Endothelial cell (in vitro differentiated cells): ENCODE measurements at regions not wholly inside any gene's neighbourhood (a gene's known extent, or its start where the extent isn't known, plus 50 kb on each side); places are given as distances from the start of the nearest gene placed in this dataset.

Source experiments
- DNase-seq: peaks from one replicate; pipeline ENCODE4 v3.0.0; 2021; ENCODE audit warnings: low spot score
- H3K27ac Mint-ChIP-seq: one replicate; pipeline ENCODE4 v1.8.0; 2021; ENCODE audit warnings: mixed read lengths, inconsistent platforms; ENCODE audit not compliant: unreplicated experiment
- H3K27me3 Mint-ChIP-seq: one replicate; pipeline ENCODE4 v1.8.0; 2021; ENCODE audit warnings: mild to moderate bottlenecking, moderate library complexity, mixed read lengths, inconsistent platforms; ENCODE audit not compliant: unreplicated experiment
- H3K36me3 Mint-ChIP-seq: one replicate; pipeline ENCODE4 v1.8.0; 2021; ENCODE audit warnings: mild to moderate bottlenecking, low read depth, mixed read lengths, inconsistent platforms; ENCODE audit not compliant: unreplicated experiment
- H3K4me1 Mint-ChIP-seq: one replicate; pipeline ENCODE4 v1.8.0; 2021; ENCODE audit warnings: mild to moderate bottlenecking, mixed read lengths, inconsistent platforms; ENCODE audit not compliant: unreplicated experiment
- H3K4me3 Mint-ChIP-seq: one replicate; pipeline ENCODE4 v1.8.0; 2021; ENCODE audit warnings: mild to moderate bottlenecking, mixed read lengths, inconsistent platforms; ENCODE audit not compliant: unreplicated experiment
- H3K9me3 Mint-ChIP-seq: one replicate; pipeline ENCODE4 v1.8.0; 2021; ENCODE audit warnings: mixed read lengths, inconsistent platforms; ENCODE audit not compliant: unreplicated experiment
- TF ChIP-seq, protein P1 (sequence below): fragments of 200-600 bp; sonication (generic); IDR thresholded peaks from one replicate; pipeline ENCODE4 v1.5.0; 2021; ENCODE audit warnings: antibody characterized with exemption; ENCODE audit not compliant: unreplicated experiment

GRCh38 chr12:34373926-34374325, 351.6 kb downstream of the ALG10 start:
- no peak for DNase-seq
- H3K4me3 Mint-ChIP-seq = no peak overlapping the region
- no peak overlapping the region for H3K27ac Mint-ChIP-seq
- peaks cover 13% of the 10 kb centered on the region for H3K9me3 Mint-ChIP-seq
- no peaks in the 10 kb centered on the region for H3K4me1 Mint-ChIP-seq
- TF ChIP-seq, protein P1, sequence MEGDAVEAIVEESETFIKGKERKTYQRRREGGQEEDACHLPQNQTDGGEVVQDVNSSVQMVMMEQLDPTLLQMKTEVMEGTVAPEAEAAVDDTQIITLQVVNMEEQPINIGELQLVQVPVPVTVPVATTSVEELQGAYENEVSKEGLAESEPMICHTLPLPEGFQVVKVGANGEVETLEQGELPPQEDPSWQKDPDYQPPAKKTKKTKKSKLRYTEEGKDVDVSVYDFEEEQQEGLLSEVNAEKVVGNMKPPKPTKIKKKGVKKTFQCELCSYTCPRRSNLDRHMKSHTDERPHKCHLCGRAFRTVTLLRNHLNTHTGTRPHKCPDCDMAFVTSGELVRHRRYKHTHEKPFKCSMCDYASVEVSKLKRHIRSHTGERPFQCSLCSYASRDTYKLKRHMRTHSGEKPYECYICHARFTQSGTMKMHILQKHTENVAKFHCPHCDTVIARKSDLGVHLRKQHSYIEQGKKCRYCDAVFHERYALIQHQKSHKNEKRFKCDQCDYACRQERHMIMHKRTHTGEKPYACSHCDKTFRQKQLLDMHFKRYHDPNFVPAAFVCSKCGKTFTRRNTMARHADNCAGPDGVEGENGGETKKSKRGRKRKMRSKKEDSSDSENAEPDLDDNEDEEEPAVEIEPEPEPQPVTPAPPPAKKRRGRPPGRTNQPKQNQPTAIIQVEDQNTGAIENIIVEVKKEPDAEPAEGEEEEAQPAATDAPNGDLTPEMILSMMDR = no peak
- no peaks in the 10 kb centered on the region for H3K36me3 Mint-ChIP-seq
- peaks cover 2% of the 10 kb centered on the region for H3K27me3 Mint-ChIP-seq

DNA sequence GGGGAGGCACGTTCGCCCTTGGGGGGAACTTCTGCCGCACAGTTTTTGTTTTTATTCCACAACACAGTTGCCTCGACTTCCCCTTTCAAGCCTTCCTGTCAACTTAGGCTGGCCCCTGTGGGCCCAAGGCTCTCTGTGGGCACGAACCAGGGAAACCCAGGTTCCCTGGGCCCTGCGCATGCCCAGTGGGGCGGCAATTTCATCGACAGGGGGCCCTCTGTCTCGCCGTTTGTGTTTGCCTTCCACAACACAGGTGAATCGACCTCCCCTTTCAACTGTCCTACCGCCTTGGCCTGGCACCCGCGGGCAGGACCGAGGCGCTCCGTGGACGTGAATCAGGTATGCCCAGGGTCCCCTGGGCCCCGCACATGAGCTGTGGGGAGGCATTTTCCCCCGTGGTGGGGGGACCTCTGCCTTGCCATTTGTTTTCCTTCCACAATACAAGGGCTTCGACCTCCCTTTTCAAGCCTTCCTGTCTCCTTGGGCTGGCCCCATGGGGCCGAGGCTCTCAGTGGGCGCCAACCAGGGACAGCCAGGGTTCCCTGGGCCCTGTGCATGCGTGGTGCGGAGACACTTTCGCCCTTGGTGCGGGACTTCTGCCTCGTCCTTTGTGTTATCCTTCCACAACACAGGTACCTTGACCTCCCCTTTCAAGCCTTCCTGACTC, 354.0 kb downstream of the ALG10 start:
- no peak overlapping the region for H3K4me3 Mint-ChIP-seq
- no peak for DNase-seq
- TF ChIP-seq, protein P1 = no peak
- H3K9me3 Mint-ChIP-seq = peaks cover 14% of the 10 kb centered on the region
- no peak overlapping the region for H3K27ac Mint-ChIP-seq
- H3K27me3 Mint-ChIP-seq = peaks cover 2% of the 10 kb centered on the region
- no peaks in the 10 kb centered on the region for H3K4me1 Mint-ChIP-seq
- no peaks in the 10 kb centered on the region for H3K36me3 Mint-ChIP-seq

- Mint-ChIP-seq H3K4me1 (no peaks in the 10 kb centered on the region), H3K9me3 (peaks cover 14% of the 10 kb centered on the region), H3K27me3 (peaks cover 2% of the 10 kb centered on the region), H3K27ac (no peak overlapping the region), H3K36me3 (no peaks in the 10 kb centered on the region), H3K4me3 (no peak overlapping the region)
- DNase-seq = no peak
- TF ChIP-seq, protein P1 = no peak
Measured at GRCh38 chr12:34377243-34378035, 355.1 kb downstream of the ALG10 start.

DNA sequence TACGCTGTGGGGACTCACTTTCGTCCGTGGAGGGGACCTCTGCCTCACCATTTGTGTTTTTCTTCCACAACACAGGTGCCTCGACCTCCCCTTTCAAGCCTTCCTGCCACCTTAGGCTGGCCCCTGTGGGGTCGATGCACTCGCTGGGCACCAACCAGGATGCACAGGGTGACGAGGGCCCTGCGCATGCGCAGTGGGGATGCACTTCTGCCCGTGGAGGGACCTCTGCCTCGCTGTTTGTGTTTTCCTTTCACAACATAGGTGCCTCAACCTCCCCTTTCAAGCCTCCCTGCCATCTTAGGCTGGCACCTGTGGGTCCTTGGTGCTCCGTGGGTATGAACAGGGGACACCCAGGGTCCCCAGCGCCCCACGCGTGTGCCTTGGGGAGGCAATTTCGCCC, 356.8 kb downstream of the ALG10 start:
- TF ChIP-seq, protein P1 = no peak
- peaks cover 10% of the 10 kb centered on the region for H3K9me3 Mint-ChIP-seq
- no peak for DNase-seq

DNA sequence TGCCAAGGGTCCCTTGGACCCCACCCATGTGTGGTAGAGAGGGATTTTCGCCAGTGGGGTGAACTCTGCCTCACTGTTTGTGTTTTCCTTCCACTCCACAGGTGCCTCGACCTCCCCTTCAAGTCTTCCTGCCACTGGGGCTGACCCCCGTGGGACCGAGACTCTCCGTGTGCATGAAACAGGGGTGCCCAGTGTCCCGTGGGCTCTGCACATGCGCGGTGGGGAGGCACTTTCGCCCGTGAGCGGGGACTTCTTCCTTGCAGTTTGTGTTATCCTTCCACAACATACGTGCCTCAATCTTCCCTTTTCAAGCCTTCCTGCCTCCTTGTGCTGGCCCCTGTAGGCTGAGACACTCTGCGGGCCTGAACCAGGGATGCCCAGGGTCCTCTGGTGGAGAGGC, 362.4 kb downstream of the ALG10 start:
- Mint-ChIP-seq H3K4me3 (no peak overlapping the region), H3K9me3 (peaks cover 13% of the 10 kb centered on the region), H3K4me1 (no peaks in the 10 kb centered on the region), H3K27me3 (peaks cover 1% of the 10 kb centered on the region), H3K36me3 (no peaks in the 10 kb centered on the region), H3K27ac (no peak overlapping the region)
- TF ChIP-seq, protein P1 = no peak
- DNase-seq = no peak

More for the DNA sequence above, 356.8 kb downstream of the ALG10 start:
- Mint-ChIP-seq H3K27me3 (peaks cover 2% of the 10 kb centered on the region), H3K4me1 (no peaks in the 10 kb centered on the region), H3K36me3 (no peaks in the 10 kb centered on the region), H3K4me3 (no peak overlapping the region), H3K27ac (no peak overlapping the region)
